ENCODE measurements at regions not wholly inside any gene's neighbourhood (a gene's known extent, or its start where the extent isn't known, plus 50 kb on each side); places are given as distances from the start of the nearest gene placed in this dataset.

DNA sequence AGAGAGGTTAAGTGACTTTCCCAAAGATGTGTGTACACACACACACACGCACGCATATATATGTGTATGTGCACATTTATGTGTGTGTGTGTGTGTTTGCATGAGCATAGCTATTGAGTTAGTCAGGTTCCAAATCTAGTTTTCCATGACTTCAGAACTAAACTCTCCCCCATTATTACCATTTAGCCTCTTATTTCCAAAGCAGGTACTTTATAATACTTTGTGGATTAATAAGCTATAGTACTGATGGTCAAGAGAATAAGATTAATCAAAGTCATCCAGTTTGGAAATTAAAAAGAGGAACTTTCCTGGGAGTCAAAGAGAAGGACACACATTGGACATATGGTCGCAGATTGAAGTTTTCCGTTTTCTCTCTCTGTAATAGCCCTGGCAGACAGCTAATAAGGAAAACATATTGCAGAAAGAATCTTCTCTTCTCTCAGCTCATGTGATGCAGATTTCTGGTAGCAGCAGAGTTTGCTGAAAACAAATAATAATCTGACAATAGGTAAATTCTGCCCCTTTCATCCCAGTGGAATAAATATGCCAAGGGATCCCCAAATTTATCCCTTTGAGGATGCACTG lies 410.9 kb upstream of the TCF4 start:
- Histone ChIP-seq H3K27me3 (ENCODE audit: insufficient read depth in 3 of 3, low read length in 2 of 3) (peaks cover 0 to 9% (median 0%) of the 10 kb centered on the region in 3 donors), H3K27ac (no peak overlapping the region), H3K36me3 (ENCODE audit: insufficient read depth in 1 of 2, low read depth in 1 of 2) (no peaks in the 10 kb centered on the region), H3K4me3 (peak overlapping the region; percentile 27), H3K9me3 (no peaks in the 10 kb centered on the region), H3K4me1 (no peaks in the 10 kb centered on the region)
- TF ChIP-seq, protein P1, sequence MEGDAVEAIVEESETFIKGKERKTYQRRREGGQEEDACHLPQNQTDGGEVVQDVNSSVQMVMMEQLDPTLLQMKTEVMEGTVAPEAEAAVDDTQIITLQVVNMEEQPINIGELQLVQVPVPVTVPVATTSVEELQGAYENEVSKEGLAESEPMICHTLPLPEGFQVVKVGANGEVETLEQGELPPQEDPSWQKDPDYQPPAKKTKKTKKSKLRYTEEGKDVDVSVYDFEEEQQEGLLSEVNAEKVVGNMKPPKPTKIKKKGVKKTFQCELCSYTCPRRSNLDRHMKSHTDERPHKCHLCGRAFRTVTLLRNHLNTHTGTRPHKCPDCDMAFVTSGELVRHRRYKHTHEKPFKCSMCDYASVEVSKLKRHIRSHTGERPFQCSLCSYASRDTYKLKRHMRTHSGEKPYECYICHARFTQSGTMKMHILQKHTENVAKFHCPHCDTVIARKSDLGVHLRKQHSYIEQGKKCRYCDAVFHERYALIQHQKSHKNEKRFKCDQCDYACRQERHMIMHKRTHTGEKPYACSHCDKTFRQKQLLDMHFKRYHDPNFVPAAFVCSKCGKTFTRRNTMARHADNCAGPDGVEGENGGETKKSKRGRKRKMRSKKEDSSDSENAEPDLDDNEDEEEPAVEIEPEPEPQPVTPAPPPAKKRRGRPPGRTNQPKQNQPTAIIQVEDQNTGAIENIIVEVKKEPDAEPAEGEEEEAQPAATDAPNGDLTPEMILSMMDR (IDR thresholded peaks at IDR 0.05) = no peak
- no peak for DNase-seq
- no peak for ATAC-seq
- intact Hi-C loops (cut with DNase I) = no loop called here
- WGBS, 3 donors = 74 to 79% (median 78%) methylated on average over 4 of the region's 4 CpGs

DNA sequence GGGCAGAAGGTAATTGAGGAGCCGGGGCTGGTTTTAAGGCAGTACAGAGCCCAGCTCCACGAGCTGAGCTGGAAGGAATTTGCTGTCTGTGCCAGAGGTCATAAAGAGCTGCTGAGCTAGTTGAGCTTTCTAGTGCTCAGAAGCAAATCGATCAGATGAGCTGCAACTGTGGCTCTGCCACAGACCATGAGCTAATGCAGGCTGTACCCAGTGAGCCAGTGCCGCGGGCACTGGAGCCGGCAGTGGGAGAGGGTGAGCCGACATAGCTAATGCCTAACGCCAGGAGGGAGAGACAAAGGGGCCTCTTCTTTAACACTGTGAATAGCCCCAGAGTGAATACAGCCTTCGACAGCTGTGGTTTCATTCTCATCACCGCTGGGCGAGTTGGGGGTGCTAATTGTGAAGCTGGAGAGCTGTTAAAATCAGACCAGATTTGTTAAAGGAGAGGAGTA lies 410.1 kb upstream of the TCF4 start:
- 10 to 21% (median 20%) methylated on average over 11 of the region's 11 CpGs for WGBS, 3 donors
- Histone ChIP-seq H3K9me3 (no peaks in the 10 kb centered on the region), H3K27ac (peak overlapping the region; percentile 33), H3K4me3 (peak overlapping the region; percentile 27), H3K36me3 (ENCODE audit: insufficient read depth in 1 of 2, low read depth in 1 of 2) (no peaks in the 10 kb centered on the region), H3K27me3 (ENCODE audit: insufficient read depth in 3 of 3, low read length in 2 of 3) (peaks cover 0 to 9% (median 0%) of the 10 kb centered on the region in 3 donors), H3K4me1 (no peaks in the 10 kb centered on the region)
- ATAC-seq = peak in 1 of 4 donors; percentile 22
- DNase-seq = no peak
- intact Hi-C loops (cut with DNase I) = no loop called here
- TF ChIP-seq, protein P1 (IDR thresholded peaks at IDR 0.05) = no peak

DNA sequence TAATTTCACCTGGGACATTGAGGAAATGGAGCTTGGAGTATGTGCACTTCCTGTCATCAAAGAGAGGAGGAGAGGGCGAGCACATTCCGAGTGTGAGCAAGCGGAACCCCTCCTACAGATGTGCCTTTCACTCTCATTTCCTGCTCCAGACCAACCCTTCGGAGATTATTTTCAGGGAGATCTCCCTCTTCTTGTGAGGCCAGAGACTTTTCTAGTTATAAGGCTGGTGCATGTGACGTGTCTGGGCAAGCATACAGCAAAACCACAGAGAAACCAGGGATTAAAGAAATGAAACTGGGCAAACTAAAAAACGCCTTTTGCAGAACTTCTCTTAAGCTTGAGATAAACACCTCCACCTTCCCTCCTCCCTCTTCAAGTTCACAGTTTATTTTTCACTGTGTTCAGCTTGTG lies 409.2 kb upstream of the TCF4 start:
- DNase-seq (no peak), ATAC-seq (no peak)
- peaks cover 0 to 9% (median 0%) of the 10 kb centered on the region in 3 donors for H3K27me3 ChIP-seq (ENCODE audit: insufficient read depth in 3 of 3, low read length in 2 of 3)
- H3K27ac ChIP-seq = no peak overlapping the region
- no peaks in the 10 kb centered on the region for H3K9me3 ChIP-seq
- H3K36me3 ChIP-seq (ENCODE audit: insufficient read depth in 1 of 2, low read depth in 1 of 2) = no peaks in the 10 kb centered on the region
- TF ChIP-seq, protein P1 (IDR thresholded peaks at IDR 0.05) = no peak
- intact Hi-C loops (cut with DNase I) = no loop called here
- 29 to 45% (median 39%) methylated on average over 6 of the region's 6 CpGs for WGBS, 3 donors
- no peaks in the 10 kb centered on the region for H3K4me1 ChIP-seq
- H3K4me3 ChIP-seq = no peak overlapping the region

DNA sequence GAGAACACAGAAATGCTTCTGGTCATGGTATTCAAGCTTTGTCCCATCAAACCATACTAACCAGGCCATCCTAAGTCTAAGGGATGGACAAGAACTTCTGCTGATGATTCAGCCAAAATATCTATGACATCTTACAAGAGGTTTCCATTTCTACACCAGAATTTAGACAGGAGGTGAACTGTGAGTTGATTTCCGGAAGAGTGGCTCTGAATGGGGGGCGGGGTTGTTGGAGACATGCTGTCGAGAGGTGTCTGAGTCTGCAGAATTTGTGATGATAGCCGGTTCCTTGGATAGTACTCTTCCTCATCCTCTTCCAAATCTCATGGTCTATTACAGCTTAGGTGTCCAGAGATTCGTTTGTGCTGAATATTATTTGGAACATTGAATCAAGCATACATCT lies 408.7 kb upstream of the TCF4 start:
- Histone ChIP-seq H3K36me3 (ENCODE audit: insufficient read depth in 1 of 2, low read depth in 1 of 2) (no peaks in the 10 kb centered on the region), H3K27me3 (ENCODE audit: insufficient read depth in 3 of 3, low read length in 2 of 3) (peaks cover 0 to 7% (median 0%) of the 10 kb centered on the region in 3 donors), H3K4me1 (no peaks in the 10 kb centered on the region), H3K9me3 (no peaks in the 10 kb centered on the region), H3K4me3 (no peak overlapping the region), H3K27ac (no peak overlapping the region)
- WGBS, 3 donors = 52 to 69% (median 67%) methylated on average over 5 of the region's 5 CpGs
- DNase-seq = no peak
- TF ChIP-seq, protein P1 (IDR thresholded peaks at IDR 0.05) = no peak
- intact Hi-C loops (cut with DNase I) = no loop called here
- ATAC-seq = no peak

DNA sequence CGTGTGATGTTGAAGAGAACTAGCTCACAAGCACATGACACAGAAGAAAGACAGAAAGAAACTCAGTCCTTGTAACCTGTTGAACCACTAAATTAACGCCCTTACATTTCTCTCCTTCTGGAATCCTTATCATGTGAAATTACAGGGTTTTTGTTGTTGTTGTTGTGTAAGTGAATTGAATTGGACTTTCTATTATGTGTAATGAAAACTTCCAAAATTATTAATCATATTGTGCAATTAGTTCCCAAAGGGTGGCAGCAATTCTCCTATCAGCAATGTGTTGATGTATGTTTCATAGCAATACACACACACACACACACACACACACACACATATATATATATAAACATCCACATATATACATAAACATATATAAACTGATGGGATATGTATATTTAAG lies 402.2 kb upstream of the TCF4 start:
- intact Hi-C loops (cut with DNase I) = no loop called here
- Histone ChIP-seq H3K27me3 (ENCODE audit: insufficient read depth in 3 of 3, low read length in 2 of 3) (no peaks in the 10 kb centered on the region), H3K4me3 (no peak overlapping the region), H3K27ac (no peak overlapping the region), H3K4me1 (peaks cover 4% of the 10 kb centered on the region), H3K9me3 (no peaks in the 10 kb centered on the region), H3K36me3 (ENCODE audit: insufficient read depth in 1 of 2, low read depth in 1 of 2) (no peaks in the 10 kb centered on the region)
- WGBS, 3 donors = 93 to 100% (median 98%) methylated on average over 2 of the region's 2 CpGs
- ATAC-seq (no peak), DNase-seq (no peak)
- TF ChIP-seq, protein P1 (IDR thresholded peaks at IDR 0.05) = no peak

Measured in psoas muscle (tissue), 7 donors.